HG02610 (cell line): ENCODE measurements at regions not wholly inside any gene's neighbourhood (a gene's known extent, or its start where the extent isn't known, plus 50 kb on each side); places are given as distances from the start of the nearest gene placed in this dataset.

Experiments
- ATAC-seq: cut with Tn5 transposase; IDR thresholded peaks from one replicate; pipeline ENCODE4 v1.9.1; 2021; ENCODE audit warnings: mild to moderate bottlenecking, moderate library complexity; ENCODE audit not compliant: unreplicated experiment

DNA sequence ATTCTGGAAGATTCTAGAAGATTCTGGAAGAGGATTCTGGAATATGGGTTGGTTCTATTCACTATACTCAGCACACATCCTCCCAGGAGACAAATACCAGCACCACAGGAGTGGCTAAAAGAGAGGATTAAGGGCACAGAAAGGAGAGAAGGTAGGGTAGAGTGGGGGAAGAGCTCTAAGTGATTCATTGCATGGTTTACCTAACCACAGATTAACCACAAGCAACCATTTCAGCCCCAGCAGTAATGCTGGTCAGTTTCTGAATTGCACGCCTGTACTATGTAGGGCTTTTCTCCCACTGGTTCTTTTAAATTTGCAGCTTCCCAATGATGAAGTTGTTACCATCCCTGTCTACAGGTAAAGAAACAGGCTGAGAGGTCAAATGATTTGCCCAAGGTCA is 192.7 kb upstream of the PMEPA1 start:
- peak; percentile 79 for ATAC-seq

DNA sequence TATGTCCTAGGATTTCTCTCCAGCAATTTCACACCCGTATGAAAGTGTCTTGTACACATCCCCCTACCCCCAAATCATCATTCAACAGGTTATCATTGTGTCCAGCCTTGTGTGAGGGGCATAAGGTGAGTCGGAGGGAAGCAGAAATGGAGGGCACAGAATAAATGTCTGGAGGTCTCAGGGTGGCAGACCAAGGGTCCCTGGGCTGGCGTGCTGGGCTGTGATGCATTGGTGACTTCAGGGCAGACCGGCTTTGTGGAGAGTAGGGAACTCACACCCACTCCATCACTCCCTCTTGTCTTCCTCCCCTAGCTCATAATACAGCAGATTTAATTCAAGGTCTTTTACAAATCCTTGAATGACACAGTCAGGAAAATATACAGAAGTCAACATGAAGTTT is 191.7 kb upstream of the PMEPA1 start:
- no peak for ATAC-seq

DNA sequence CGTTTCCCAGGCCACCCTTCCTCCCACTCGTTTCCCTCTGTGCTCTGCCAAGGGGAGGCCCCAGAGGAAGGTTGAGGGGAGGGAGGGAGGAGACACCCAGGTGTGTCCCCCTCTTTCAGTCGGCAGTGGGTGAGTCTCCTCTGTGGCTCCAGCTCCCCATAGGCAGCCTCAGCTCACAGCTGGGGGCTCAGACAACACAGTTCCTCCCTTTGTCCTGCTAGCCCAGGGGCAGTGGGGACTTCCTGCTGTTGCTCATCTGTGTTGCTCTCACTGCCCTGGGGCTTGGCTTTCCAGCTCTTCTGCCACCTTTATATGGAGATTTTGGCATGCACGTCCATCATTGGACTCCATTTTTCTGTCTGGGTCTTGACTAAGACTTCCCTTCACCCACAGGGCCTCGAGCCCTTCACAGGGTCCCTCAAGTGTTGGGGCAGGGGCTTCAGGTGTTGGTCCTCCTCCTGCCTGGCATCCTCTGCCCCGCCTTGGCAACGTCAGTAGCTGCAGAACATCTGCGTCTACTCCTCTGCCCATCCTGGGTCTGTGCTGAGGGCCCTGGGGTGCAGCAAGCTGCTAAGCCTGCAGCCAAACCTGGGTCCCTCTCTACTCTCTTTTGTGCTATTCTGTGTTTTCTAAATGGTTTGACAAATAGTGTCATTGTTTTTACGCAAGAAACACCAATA is 190.6 kb upstream of the PMEPA1 start:
- ATAC-seq = no peak

DNA sequence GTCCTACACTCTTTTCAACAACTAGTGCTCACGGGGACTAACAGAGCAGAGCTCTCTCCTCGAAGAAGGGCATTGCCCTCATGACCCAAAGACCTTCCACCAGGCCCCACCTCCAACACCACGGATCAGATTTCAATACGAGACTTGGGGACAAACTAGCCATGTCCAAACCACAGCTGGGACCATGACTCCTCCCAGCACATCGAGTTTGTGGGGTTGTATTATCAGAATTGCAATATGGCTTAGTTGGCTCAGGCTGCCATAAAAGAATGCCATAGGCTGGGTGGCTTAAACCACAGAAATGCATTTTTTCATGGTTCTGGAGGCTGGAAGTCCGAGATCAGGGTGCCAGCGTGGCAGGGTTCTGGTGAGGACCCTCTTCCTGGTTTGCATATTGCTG is 189.7 kb upstream of the PMEPA1 start:
- ATAC-seq = no peak

DNA sequence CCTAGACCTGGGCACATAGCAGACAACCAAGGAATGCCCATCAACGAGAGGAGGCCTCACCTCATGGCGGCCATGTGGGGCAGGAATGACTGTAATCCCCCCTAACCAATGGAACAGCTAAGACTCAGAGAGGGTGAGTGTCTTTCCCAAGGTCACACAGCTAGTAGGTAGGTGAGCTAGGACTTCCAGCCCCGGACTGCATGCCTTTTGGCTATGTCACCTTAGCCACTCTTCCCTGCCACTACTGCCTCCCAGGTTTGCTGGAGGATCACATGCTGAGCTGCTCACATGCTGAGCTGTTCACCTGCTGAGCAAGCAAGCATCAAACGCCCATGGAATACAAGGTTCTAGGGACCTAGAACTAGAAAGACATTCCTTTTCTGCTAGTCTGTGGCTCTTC is 188.5 kb upstream of the PMEPA1 start:
- ATAC-seq = no peak

DNA sequence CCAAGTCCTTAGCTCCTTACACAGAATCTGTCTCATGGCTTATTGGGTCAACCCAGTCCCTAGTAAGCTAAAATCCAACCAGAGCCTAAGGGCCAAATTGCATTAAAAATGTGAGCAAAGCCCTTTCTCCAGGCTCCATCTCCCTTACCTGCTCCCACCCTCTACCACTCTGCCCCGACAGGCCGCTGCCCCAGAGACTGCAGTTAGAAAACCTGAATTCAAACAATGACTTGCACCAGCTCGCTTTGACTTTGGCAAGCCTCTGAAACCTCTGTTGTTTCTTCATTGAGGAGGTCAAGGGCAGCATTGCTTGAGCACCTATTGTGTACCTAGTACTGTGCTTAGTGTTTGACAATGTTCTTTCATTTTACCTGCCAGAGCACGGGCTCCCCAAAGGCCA is 188.1 kb upstream of the PMEPA1 start:
- no peak for ATAC-seq

DNA sequence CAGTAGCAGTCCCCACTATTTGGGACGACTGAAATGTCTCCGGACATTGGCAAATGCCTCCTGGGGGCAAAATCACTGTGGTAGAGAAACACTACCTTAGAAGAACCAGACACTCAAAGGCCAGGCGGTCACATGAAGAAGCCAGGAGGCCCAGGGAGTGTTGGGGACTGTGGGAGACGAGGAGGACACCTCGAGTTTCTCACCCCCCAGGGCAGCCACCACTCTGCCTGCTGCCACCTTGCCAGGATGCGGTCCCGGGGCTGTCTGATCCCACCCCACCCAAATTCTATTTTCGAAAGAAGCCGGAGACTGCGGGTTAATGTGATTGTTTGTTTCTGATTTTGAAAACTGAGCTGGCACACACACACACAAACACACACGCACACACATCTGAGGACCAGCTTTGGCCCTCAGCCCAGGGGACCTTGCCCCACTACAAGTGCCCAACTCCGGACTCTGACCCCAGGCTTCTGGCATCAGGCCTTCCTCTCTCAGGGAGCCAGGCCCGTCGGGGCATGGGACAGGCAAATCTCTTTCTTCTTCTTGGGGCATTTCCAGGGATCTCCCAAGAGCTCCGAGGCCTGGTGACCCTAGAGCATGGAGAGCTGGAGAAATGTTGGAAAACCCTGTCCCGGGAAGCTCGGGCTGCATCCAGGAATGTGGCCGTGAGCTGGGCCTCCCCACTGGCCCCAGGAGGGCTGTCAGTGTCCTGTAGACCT is 187.5 kb upstream of the PMEPA1 start:
- no peak for ATAC-seq

DNA sequence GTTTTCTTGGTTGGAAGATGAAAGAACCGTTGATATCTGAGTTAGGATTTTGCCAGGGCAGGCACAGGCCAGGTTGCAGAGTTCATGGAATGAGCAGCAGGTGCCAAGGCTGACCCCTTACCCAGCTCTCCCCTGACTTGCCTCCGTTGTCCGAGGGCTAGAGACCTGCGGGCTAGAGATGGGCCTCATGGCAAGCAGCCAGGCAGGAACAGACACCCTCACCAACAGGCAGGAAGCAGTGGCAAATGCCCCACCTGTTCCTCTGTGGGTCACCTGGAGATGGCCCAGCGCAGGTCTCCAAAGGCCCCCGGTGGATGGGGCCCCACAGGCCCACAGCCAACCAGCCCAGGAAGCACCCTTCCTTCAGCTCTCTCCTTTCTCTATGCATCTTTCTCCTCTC is 186.7 kb upstream of the PMEPA1 start:
- no peak for ATAC-seq

DNA sequence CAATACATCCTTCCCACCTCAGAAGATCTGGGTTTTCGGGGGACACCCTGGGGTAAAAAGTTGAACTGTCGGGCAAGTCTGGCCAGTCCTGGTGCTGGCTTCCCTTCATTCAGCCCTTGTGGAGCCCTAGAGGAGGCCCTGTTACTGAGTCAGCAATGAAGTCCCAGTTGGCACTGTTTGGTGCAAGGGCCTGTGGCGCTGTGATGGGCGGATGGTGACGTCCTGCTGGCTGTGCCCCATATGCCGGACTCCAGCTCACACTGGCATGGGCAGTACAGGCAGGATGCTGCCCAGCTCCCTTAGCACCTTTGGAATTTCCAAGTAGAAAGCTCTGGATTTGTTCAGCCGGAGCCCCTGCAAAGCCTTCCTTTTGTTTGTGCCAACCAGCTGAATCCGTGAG is 186.2 kb upstream of the PMEPA1 start:
- ATAC-seq = no peak

DNA sequence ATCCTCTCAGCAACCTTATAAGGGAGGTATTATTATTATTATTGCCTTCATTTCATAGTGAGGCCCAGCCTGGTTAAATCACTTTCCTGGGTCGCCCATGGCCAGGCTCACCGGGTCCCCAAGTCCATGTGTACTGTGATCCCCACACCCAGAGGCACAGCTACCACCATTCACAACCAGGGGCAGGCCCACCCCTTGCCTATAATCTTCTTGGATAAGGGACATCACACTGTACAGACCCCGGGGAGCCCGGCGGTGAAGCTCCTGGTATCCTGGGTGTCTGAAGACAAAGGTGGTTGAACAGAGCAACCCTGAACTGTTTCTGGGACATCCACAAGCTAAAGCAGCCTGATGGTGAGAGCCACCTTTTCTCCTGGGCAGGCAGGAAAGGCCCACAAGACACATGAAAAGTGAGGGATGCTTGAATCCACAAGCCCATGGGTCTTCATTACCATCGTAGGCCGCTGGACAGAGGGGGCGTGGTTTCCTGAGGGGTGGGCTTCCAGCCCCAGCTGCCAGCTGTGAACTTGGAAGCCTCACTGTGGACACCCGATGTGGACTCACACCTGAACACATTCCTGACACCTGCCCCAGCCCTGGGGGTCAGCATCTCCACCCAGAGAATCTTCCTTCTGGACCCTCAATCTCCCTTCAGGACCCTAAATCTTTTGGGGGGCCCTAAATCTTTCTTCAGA is 185.5 kb upstream of the PMEPA1 start:
- ATAC-seq = no peak

DNA sequence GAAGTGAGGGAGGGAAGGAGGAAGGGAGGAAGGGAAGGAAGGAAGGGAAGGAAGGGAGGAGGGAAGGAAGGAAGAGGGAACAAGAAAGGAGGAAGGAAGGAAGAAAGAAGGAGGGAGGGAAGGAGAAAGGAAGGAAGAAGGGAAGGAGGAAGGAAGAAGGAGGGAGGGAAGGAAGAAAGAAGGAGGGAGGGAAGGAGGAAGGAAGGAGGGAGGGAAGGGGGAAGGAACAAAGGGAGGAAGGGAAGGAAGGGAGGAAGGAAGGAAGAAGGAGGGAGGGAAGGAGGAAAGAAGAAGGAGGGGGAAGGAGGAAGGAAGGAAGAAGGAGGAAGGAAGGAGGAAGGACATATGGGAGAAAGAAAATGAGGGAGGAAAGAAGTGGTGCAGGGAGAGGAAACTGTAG is 184.7 kb upstream of the PMEPA1 start:
- ATAC-seq = no peak

DNA sequence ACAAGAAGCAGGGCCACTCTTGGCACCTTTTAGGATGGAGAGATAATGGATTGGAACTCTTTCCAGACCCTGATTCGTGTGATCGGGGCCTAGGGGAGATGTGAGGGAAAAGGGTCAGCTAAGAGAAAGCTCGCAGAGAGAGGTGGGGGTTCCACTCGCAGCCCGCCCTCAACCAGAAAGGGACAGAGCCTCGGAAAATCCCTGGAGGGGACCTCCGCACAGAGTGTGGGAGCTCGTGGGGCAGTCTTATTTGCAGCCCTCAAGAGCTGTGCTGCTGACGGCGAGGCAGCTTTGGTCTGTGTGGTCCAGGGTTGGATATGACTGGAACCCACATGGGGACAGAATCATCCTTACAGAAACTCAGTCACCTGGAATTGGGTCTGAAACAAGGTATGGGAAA is 184.3 kb upstream of the PMEPA1 start:
- ATAC-seq = no peak

DNA sequence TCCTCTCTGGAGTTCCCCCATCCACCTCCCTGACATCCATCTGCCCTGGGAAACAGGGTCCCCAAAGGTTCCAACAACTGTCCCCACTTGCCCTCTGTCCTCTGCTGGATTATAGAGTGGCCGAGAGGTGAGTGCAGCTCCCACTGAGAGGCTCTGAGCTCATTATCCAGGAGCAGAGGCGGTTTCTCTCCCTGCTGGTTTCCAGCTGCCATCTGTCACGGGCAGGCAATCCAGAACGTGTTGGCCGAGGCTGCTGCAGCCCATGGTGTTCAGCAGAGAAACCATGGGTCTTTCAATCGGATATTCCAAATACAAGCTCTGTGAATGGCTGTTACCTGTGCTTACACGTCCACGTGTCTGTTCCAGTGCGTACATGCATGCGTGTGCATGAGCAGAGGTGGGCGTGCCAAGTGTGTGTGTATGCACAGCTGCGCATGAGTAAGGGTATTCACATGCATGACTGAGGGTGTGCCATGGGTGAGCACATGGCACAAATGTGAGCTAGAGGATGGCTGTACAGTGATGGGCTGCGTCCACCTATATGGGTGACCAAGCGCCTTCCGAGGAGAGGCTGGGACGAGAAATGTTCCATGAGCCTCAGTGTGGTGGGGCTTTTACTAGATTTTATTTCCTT is 183.7 kb upstream of the PMEPA1 start:
- ATAC-seq = no peak

DNA sequence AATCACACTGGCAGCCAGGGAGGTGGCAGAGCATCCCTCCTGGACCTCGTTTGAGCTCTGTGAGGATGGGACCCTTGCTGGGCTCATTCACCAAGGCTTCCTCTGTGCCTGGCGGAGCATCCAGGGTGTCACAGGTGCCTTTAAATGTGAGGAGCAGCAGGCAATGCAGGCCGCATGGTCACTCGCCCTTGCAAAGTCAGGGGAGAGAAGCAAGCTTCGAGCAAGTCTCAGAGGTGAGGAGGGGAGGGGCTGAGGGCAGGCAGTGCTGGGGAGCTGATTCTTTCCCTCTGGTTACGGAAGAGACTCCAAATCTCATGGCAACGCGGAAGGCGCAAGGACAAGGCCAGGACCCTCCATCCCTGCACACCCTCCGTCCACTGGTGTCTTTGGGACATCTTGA is 182.7 kb upstream of the PMEPA1 start:
- ATAC-seq = no peak

DNA sequence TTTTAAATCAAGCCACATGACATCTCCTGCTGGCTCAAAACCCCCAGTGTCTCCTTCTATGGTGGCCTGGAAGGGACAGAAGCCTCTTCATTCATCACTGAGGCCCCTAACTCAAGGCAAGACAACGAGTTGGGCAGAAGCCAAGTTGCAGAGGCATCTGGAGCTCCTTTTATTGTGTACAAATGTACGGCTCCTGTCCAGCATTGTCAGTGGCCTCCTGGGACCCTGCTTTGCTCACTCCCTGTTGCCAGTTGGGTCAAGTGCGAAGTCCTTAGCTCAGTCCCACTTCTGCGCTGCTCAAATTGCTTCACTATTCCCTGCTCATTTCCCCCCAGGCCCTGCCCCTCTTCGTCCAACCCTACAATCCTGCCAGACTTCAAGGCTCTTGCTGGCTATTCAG is 181.2 kb upstream of the PMEPA1 start:
- no peak for ATAC-seq

DNA sequence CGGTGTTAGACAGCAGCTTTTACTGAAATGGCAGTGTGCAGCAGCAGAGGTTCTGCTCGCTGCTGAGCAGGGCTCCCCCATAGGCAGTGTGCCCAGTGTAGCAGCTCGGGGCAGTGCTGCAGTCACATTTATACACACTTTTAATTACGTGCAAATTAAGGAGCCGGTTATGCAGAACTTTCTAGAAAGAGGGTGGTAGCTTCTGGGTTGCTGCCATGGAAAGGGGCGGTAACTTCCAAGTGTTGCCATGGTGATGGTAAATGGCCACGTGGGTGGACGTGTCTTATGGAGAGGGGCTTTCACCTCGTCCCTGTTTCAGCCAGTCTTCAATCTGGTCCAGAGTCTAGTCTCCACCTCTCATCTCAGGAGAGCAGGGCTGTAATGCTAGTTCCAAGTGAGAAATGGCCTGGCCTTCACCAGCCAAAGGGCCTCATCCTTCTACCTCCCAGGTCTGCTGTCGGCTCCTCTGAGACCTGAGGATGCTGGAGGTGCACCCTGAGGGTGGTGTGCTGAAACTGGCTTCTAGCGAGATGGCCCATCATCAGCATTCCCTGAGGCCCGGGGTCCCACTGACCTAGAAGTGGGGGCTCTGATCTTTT is 180.5 kb upstream of the PMEPA1 start:
- no peak for ATAC-seq

DNA sequence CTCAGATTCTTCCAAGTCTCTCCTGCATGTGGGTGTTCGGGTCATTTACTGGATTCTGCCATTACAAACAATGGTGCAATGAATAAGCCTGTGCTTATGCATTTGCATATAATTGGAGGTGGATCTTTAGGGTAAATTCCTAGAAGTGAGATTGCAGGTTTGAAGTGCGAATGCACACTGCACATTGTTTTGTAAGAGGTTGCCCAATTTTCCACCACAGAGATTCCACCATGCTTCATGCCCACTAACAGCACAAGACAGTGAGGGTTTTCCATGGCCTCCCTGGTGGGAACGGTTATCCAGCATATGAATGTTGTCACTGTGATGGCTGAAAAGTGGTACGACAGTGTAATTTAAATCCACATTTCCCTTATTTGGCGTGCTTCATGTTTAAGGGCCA is 178.8 kb upstream of the PMEPA1 start:
- no peak for ATAC-seq

DNA sequence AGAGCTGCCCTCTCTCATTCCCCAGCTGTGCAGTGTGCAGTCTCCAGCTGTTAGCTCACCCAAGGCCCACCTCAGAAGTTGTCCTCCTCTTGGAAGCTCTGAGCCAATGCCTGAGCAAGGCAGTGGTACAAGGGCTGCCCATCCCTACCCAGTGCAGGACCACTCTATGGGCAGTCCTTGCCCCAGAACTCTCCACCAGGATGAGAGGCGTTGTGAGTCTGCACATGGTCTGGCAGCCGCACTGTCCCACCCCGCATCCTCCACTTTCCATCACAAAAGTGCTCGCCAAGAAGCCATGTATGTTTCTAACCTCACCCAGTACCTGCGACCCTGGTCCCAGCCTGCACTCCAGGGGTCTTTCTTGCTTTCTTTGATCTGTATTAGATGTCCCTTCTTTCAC is 175.1 kb upstream of the PMEPA1 start:
- ATAC-seq = no peak

DNA sequence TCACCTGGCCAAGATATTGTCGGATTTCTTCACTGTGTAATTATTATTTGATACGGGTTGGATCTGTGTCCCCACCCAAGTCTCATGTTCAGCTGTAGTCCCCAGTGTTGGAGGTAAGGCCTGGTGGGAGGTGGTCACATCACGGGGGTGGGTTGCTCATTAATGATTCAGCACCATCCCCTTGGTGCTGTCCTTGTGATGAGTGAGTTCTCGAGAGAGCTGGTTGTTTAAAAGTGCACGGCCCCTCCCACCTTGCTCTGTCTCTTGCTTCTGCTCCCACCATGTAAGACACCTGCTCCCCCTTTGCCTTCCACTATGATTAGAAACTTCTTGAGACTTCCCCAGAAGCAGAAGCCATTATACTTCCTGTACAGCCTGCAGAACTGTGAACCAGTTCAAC is 173.9 kb upstream of the PMEPA1 start:
- no peak for ATAC-seq

DNA sequence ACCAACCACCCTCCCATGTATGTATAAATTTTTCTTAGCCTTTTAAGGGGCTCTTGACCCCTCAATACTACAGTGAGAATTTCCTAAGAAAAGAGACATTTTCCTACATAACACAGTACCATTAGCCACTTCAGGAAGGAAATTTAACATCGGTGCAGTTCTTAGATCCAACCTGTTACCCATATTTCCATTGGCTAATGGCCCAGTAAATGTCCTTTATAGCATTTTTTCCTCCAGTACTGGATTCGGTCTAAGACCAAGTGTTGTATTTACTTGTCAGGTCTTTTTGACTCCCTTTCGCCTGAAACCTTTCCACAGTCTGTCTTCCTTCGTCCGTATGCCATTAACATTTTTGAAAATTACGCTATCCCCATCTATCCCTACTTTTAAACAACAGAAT is 173.4 kb upstream of the PMEPA1 start:
- ATAC-seq = no peak

DNA sequence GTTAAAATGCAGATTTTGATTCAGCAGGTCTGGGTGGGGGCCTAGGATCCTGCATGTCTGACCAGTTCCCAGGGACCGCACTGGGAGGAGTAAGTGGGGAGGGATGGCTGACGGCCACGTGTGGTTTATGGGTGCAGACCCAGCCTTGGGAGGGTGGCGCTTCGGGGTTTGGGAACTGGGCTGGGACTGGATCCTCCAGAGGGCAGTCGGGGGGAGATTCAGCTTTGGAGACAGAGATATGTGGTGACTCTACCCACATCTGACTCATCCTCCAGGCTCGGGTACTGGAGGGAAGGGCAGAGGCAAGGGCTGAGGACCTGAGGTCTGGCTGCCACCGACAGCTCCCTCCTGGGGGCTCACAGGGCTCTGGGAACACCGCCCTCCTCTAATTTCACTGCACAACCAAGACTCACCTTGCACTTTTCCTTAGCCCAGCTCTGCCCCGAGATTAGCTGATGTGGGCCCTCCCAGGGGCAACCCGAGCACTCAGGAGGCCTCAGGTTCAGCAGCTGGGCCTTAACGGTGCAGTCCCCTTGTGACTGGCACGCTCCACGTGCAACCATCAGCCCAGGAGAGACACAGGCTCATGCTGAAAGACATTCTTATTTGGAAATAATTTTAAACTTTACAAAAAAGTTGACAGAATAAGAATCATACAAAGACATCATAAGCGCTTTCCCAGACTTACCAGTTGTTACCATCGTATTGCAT is 172.8 kb upstream of the PMEPA1 start:
- ATAC-seq = no peak
